Sigmoid colon (tissue), 6 donors: ENCODE measurements at regions not wholly inside any gene's neighbourhood (a gene's known extent, or its start where the extent isn't known, plus 50 kb on each side); places are given as distances from the start of the nearest gene placed in this dataset.

Source experiments
- DNase-seq: peaks from one replicate; pipeline ENCODE4 v3.0.0-alpha.2; 2019
- H3K27ac ChIP-seq, 4 donors: fragments of 200-600 bp; sonication (generic); one replicate each; pipeline ENCODE4 v1.5.1; 2016 to 2019; ENCODE audit warnings: mild to moderate bottlenecking in 1 of 4
- H3K27me3 ChIP-seq, 3 donors: fragments of 200-600 bp; sonication (generic); one replicate each; pipeline ENCODE4 v1.5.1; 2019; ENCODE audit warnings: mild to moderate bottlenecking in 1 of 3
- H3K36me3 ChIP-seq, 4 donors: fragments of 200-600 bp; sonication (generic); one replicate each; pipeline ENCODE4 v1.5.1; 2016 to 2019
- H3K4me1 ChIP-seq, 4 donors: fragments of 200-600 bp; sonication (generic); one replicate each; pipeline ENCODE4 v1.5.1; 2017 to 2019
- H3K4me3 ChIP-seq, 4 donors: fragments of 200-600 bp; sonication (generic); one replicate each; pipeline ENCODE4 v1.5.1; 2017 to 2019; ENCODE audit warnings: mild to moderate bottlenecking in 2 of 4, moderate library complexity in 1 of 4
- H3K9me3 ChIP-seq, 4 donors: fragments of 200-600 bp in 3 of 4; sonication (generic) in 3 of 4; one replicate each; pipeline versions ENCODE4 v1.5.1 to v1.6.1; 2013 to 2019
- CTCF ChIP-seq, 4 experiments: fragments of 450-650 bp in 3 of 4; fragments of 200-600 bp in 1 of 4; IDR thresholded peaks; one replicate each; pipeline ENCODE4 v1.5.1; 2016 to 2019; ENCODE audit warnings: antibody characterized with exemption in 4 of 4, mild to moderate bottlenecking in 3 of 4, moderate library complexity in 2 of 4
- EP300 ChIP-seq, 4 donors: sonication (generic); formaldehyde crosslinking; IDR thresholded peaks; one replicate each; pipeline ENCODE4 v1.6.1; 2017; ENCODE audit warnings: antibody characterized with exemption in 4 of 4
- POLR2A ChIP-seq, 2 donors: fragments of 450-650 bp; IDR thresholded peaks; one replicate each; pipeline ENCODE4 v1.6.1; 2016; ENCODE audit warnings: antibody characterized with exemption in 2 of 2, mild to moderate bottlenecking in 2 of 2, moderate library complexity in 2 of 2
- POLR2AphosphoS5 ChIP-seq, 4 donors: sonication (generic); formaldehyde crosslinking; IDR thresholded peaks; one replicate each; pipeline ENCODE4 v1.6.1; 2017; ENCODE audit warnings: antibody characterized with exemption in 4 of 4
- WGBS, 2 donors: extraction: QIAGEN DNeasy Blood & Tissue Kit; methylation state at CpG; one replicate each; pipeline ENCODE4 v1.1.7; 2013; 5-methylcytosine and 5-hydroxymethylcytosine counted together
- intact Hi-C: fragments of 100-400 bp; cut with DNase I; formaldehyde crosslinking; loops from one replicate; pipeline ENCODE4 v1.15.1; 2023
- donor health status: healthy with polysubstance abuse.
- donor health status: healthy.

- Histone ChIP-seq H3K4me3 (no peak overlapping the region), H3K27ac (no peak overlapping the region), H3K4me1 (no peaks in the 10 kb centered on the region), H3K9me3 (no peaks in the 10 kb centered on the region), H3K36me3 (no peaks in the 10 kb centered on the region), H3K27me3 (no peaks in the 10 kb centered on the region)
- no peak for DNase-seq
- 90 to 92% methylated on average over 4 of the region's 4 CpGs for WGBS, 2 donors
- TF ChIP-seq CTCF (IDR thresholded peaks at IDR 0.05) (no peak), POLR2AphosphoS5 (IDR thresholded peaks at IDR 0.05) (no peak), POLR2A (IDR thresholded peaks at IDR 0.05) (no peak), EP300 (IDR thresholded peaks at IDR 0.05) (no peak)
- intact Hi-C loops, result no loop called here
Observed at GRCh38 chr9:7405924-7406604, 393.5 kb downstream of the DMAC1 start.

- H3K4me1 ChIP-seq, result no peaks in the 10 kb centered on the region
- TF ChIP-seq POLR2AphosphoS5 (IDR thresholded peaks at IDR 0.05), result no peak
- no peak for TF ChIP-seq POLR2A (IDR thresholded peaks at IDR 0.05)
- TF ChIP-seq EP300 (IDR thresholded peaks at IDR 0.05), result no peak
- TF ChIP-seq CTCF (IDR thresholded peaks at IDR 0.05), result no peak
- intact Hi-C loops, result no loop called here
- H3K36me3 ChIP-seq, result no peaks in the 10 kb centered on the region
- H3K4me3 ChIP-seq, result no peak overlapping the region
- DNase-seq, result no peak
- no peaks in the 10 kb centered on the region for H3K9me3 ChIP-seq
- 65 to 77% methylated on average over 7 of the region's 7 CpGs for WGBS, 2 donors
- H3K27ac ChIP-seq, result no peak overlapping the region
- no peaks in the 10 kb centered on the region for H3K27me3 ChIP-seq
Observed at GRCh38 chr9:7403839-7404487, 395.6 kb downstream of the DMAC1 start.

- intact Hi-C loops, result no loop called here
- Histone ChIP-seq H3K4me1 (no peaks in the 10 kb centered on the region), H3K4me3 (no peak overlapping the region), H3K27me3 (no peaks in the 10 kb centered on the region), H3K9me3 (no peaks in the 10 kb centered on the region), H3K27ac (no peak overlapping the region), H3K36me3 (no peaks in the 10 kb centered on the region)
- no peak for TF ChIP-seq CTCF (IDR thresholded peaks at IDR 0.05)
- no peak for TF ChIP-seq EP300 (IDR thresholded peaks at IDR 0.05)
- no peak for TF ChIP-seq POLR2A (IDR thresholded peaks at IDR 0.05)
- no peak for TF ChIP-seq POLR2AphosphoS5 (IDR thresholded peaks at IDR 0.05)
- no peak for DNase-seq
Observed at GRCh38 chr9:7403028-7403389, 396.6 kb downstream of the DMAC1 start.

- H3K4me1 ChIP-seq, result no peaks in the 10 kb centered on the region
- no peaks in the 10 kb centered on the region for H3K27me3 ChIP-seq
- H3K4me3 ChIP-seq, result no peak overlapping the region
- H3K9me3 ChIP-seq, result no peaks in the 10 kb centered on the region
- DNase-seq, result no peak
- H3K36me3 ChIP-seq, result no peaks in the 10 kb centered on the region
- TF ChIP-seq EP300 (IDR thresholded peaks at IDR 0.05) (no peak), CTCF (IDR thresholded peaks at IDR 0.05) (no peak), POLR2AphosphoS5 (IDR thresholded peaks at IDR 0.05) (no peak), POLR2A (IDR thresholded peaks at IDR 0.05) (no peak)
- 21 to 28% methylated on average over 2 of the region's 2 CpGs for WGBS, 2 donors
- intact Hi-C loops, result no loop called here
- H3K27ac ChIP-seq, result no peak overlapping the region
Observed at GRCh38 chr9:7402334-7403027, 397.1 kb downstream of the DMAC1 start.
